CD8-positive, alpha-beta memory T cell (primary cell): ENCODE measurements at regions not wholly inside any gene's neighbourhood (a gene's known extent, or its start where the extent isn't known, plus 50 kb on each side); places are given as distances from the start of the nearest gene placed in this dataset.
A peak's percentile ranks its signal among the peaks of the same experiment; 100 is the strongest.

ENCODE experiments used
- CTCF ChIA-PET: fragments of 350-600 bp; sonication (Branson Sonifier 250); formaldehyde crosslinking; loops from one replicate; lab custom pipeline; 2021; ENCODE audit warnings: antibody characterized with exemption; lab: Charles Lee
- POLR2A ChIA-PET: fragments of 350-600 bp; sonication (Branson Sonifier 250); formaldehyde crosslinking; loops from one replicate; lab custom pipeline; 2021; ENCODE audit warnings: antibody characterized with exemption; lab: Charles Lee
- DNase-seq, 5 donors: peaks; one replicate each; pipeline versions ENCODE4 v3.0.0 to v3.0.0-alpha.2; 2020 to 2022; ENCODE audit warnings: mixed read lengths in 1 of 5
- H3K27ac ChIP-seq: one replicate; pipeline ENCODE4 v1.7.0; 2013; ENCODE audit warnings: low read depth, mild to moderate bottlenecking, low read length, moderate library complexity
- H3K27me3 ChIP-seq: 2 replicates; pipeline ENCODE4 v1.7.0; 2013; ENCODE audit warnings: low read length, mild to moderate bottlenecking; ENCODE audit not compliant: insufficient read depth, poor library complexity, severe bottlenecking
- H3K36me3 ChIP-seq: 2 replicates; pipeline ENCODE4 v1.7.0; 2013; ENCODE audit warnings: mild to moderate bottlenecking, low read length, moderate library complexity; ENCODE audit not compliant: insufficient read depth
- H3K4me1 ChIP-seq: 2 replicates; pipeline ENCODE4 v1.7.0; 2013; ENCODE audit warnings: mild to moderate bottlenecking, low read length, moderate library complexity; ENCODE audit not compliant: insufficient read depth
- H3K4me3 ChIP-seq: 2 replicates; pipeline ENCODE4 v1.7.0; 2013; ENCODE audit warnings: mild to moderate bottlenecking, low read length
- H3K9me3 ChIP-seq: 2 replicates; pipeline ENCODE4 v1.7.0; 2013; ENCODE audit warnings: mild to moderate bottlenecking, low read length
- H3K27ac Mint-ChIP-seq, 8 donors: one replicate each; pipeline ENCODE4 v1.8.0; 2020 to 2021; ENCODE audit warnings: mixed read lengths in 8 of 8, mild to moderate bottlenecking in 6 of 8, inconsistent platforms in 3 of 8, moderate library complexity in 3 of 8
- H3K27me3 Mint-ChIP-seq, 2 donors: one replicate each; pipeline ENCODE4 v1.8.0; 2020 to 2021; ENCODE audit warnings: mixed read lengths in 2 of 2, mild to moderate bottlenecking in 1 of 2, moderate library complexity in 1 of 2
- H3K36me3 Mint-ChIP-seq, 3 donors: one replicate each; pipeline ENCODE4 v1.8.0; 2020 to 2021; ENCODE audit warnings: mixed read lengths in 3 of 3, inconsistent platforms in 1 of 3, mild to moderate bottlenecking in 1 of 3
- H3K4me1 Mint-ChIP-seq, 3 donors: one replicate each; pipeline ENCODE4 v1.8.0; 2020 to 2021; ENCODE audit warnings: mixed read lengths in 3 of 3, inconsistent platforms in 1 of 3, mild to moderate bottlenecking in 1 of 3
- H3K4me3 Mint-ChIP-seq, 7 donors: one replicate each; pipeline ENCODE4 v1.8.0; 2020 to 2021; ENCODE audit warnings: mixed read lengths in 7 of 7, mild to moderate bottlenecking in 6 of 7, moderate library complexity in 4 of 7, inconsistent platforms in 2 of 7
- H3K9me3 Mint-ChIP-seq, 5 donors: one replicate each; pipeline ENCODE4 v1.8.0; 2020 to 2022; ENCODE audit warnings: mixed read lengths in 5 of 5, mild to moderate bottlenecking in 3 of 5, moderate library complexity in 2 of 5, inconsistent platforms in 1 of 5

DNA sequence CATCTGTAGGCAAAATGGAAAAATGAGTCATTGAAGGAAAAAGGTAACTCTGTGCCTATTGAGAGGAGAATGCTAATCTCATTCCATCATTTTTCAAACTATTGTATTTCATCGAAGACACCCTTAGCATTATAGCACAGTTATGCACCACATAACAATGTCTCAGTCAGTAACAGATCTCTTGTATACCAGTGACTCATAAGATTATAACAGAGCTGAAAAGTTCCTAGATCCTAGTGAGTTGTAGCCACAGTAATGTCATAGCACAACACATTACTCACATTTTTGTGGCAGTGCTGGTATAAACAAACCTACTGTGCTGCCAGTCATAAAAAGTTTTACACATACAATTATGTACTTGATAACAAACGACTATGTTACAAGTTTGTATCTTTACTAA, 1077.6 kb downstream of the DIAPH3 start:
- Mint-ChIP-seq H3K9me3 (peaks cover 2 to 13% (median 4%) of the 10 kb centered on the region in 5 donors), H3K4me1 (no peaks in the 10 kb centered on the region), H3K36me3 (no peaks in the 10 kb centered on the region), H3K4me3 (no peak overlapping the region), H3K27ac (no peak overlapping the region), H3K27me3 (peaks cover 0 to 3% of the 10 kb centered on the region in 2 donors)
- Histone ChIP-seq H3K4me1 (no peaks in the 10 kb centered on the region), H3K27ac (no peak overlapping the region), H3K27me3 (no peaks in the 10 kb centered on the region), H3K4me3 (no peak overlapping the region), H3K36me3 (no peaks in the 10 kb centered on the region), H3K9me3 (no peaks in the 10 kb centered on the region)
- DNase-seq, result no peak
- ChIA-PET CTCF (interaction anchor here (0.7 kb wide), 1 partner anchor 41 kb away, joined by 3 read pairs; no protein-coding TSS in a partner anchor), POLR2A (no interaction called here)

DNA sequence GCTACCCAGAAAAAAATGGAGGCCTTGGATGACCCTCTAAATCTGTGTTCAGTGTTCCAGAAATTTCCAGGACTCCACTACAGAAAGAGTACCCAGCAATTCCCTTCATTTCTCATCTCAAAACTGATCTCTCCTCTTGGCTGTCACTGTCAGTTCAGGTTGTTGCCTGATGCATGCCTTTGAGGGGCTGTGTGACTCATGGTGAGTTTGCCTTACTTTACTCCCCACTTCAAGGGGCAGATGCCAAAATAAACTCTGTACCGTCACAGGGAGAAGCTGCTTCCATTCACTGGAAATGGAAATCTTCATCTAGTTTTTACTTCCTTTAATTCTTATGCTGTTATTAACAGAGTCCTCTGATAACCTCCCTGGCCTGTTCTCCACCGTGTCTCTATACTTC, 1075.0 kb downstream of the DIAPH3 start:
- Histone ChIP-seq H3K27ac (no peak overlapping the region), H3K9me3 (no peaks in the 10 kb centered on the region), H3K27me3 (no peaks in the 10 kb centered on the region), H3K4me1 (no peaks in the 10 kb centered on the region), H3K36me3 (no peaks in the 10 kb centered on the region), H3K4me3 (no peak overlapping the region)
- no peak for DNase-seq
- Mint-ChIP-seq H3K4me3 (no peak overlapping the region), H3K4me1 (no peaks in the 10 kb centered on the region), H3K27ac (no peak overlapping the region), H3K27me3 (peaks cover 0 to 3% of the 10 kb centered on the region in 2 donors), H3K36me3 (no peaks in the 10 kb centered on the region), H3K9me3 (peaks cover 0 to 9% (median 2%) of the 10 kb centered on the region in 5 donors)
- CTCF ChIA-PET, result no interaction called here
- POLR2A ChIA-PET, result no interaction called here

DNA sequence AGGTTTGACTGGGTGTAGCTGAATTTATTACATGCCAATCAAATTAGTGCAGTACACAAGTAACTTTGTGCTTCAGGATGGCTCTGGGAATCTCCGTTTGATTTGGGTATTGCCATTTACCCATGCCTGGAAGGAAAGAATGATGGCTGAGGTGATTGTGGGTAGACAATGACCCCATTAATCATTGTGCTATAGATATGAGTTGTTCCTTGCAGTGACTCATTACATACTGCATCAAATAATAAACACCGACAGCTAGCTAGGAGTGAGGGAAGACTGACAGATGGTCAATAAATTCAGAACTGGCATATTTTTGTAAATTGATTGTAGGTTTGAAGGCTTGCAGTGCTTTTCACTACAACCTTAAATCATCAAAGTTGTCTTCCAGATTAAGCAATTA, 1069.5 kb downstream of the DIAPH3 start:
- POLR2A ChIA-PET, result no interaction called here
- Mint-ChIP-seq H3K4me1 (no peaks in the 10 kb centered on the region), H3K27me3 (no peaks in the 10 kb centered on the region), H3K4me3 (no peak overlapping the region), H3K9me3 (peaks cover 0 to 8% (median 0%) of the 10 kb centered on the region in 5 donors), H3K27ac (no peak overlapping the region), H3K36me3 (no peaks in the 10 kb centered on the region)
- Histone ChIP-seq H3K4me3 (no peak overlapping the region), H3K27ac (no peak overlapping the region), H3K4me1 (no peaks in the 10 kb centered on the region), H3K27me3 (no peaks in the 10 kb centered on the region), H3K9me3 (no peaks in the 10 kb centered on the region), H3K36me3 (no peaks in the 10 kb centered on the region)
- no peak for DNase-seq
- CTCF ChIA-PET, result no interaction called here

DNA sequence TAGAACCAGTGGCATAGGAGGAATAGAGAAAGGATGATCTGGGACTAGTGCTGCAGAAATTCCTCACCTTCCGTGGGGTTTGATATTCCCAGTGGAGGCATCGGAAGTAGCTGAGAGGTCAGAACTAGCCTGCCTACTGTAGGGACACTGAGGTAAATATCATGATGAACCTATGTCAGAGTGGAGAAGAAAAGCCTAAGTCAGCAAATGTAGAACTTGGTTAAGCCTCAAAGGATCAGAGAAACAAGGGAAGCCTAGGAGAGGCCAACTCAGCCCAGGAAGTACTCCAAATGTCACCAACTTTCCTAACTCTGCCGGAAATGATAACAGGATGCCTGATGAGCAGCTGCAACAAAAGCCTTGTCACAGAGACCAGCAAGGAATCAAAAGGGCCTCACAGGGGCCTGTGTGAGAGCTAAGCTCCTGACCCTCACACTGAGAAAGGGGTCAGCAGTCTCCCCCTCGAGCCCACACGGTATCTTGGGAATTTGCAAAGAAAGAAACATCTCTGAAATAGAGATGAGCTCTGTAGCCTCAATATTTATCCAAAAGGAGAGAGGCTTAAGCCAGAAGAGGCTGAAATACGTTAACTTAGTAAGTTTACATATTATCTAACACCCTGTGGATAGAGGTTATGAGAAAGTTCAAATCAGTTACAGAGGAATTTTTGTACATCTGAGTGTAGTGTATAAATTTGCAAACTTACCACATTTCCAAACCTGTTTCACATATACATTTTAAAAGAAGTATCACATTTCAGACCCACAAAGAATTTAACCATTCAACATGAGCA, 1064.3 kb downstream of the DIAPH3 start:
- Histone ChIP-seq H3K27me3 (no peaks in the 10 kb centered on the region), H3K9me3 (no peaks in the 10 kb centered on the region), H3K4me3 (no peak overlapping the region), H3K27ac (no peak overlapping the region), H3K4me1 (no peaks in the 10 kb centered on the region), H3K36me3 (no peaks in the 10 kb centered on the region)
- no peaks in the 10 kb centered on the region for H3K27me3 Mint-ChIP-seq
- no peak overlapping the region for H3K4me3 Mint-ChIP-seq
- DNase-seq, result no peak
- ChIA-PET CTCF (no interaction called here), POLR2A (no interaction called here)
- peaks cover 0 to 6% (median 2%) of the 10 kb centered on the region in 5 donors for H3K9me3 Mint-ChIP-seq
- H3K36me3 Mint-ChIP-seq, result no peaks in the 10 kb centered on the region
- H3K4me1 Mint-ChIP-seq, result no peaks in the 10 kb centered on the region
- H3K27ac Mint-ChIP-seq, result peak overlapping the region in 1 of 8 donors; percentile 41

DNA sequence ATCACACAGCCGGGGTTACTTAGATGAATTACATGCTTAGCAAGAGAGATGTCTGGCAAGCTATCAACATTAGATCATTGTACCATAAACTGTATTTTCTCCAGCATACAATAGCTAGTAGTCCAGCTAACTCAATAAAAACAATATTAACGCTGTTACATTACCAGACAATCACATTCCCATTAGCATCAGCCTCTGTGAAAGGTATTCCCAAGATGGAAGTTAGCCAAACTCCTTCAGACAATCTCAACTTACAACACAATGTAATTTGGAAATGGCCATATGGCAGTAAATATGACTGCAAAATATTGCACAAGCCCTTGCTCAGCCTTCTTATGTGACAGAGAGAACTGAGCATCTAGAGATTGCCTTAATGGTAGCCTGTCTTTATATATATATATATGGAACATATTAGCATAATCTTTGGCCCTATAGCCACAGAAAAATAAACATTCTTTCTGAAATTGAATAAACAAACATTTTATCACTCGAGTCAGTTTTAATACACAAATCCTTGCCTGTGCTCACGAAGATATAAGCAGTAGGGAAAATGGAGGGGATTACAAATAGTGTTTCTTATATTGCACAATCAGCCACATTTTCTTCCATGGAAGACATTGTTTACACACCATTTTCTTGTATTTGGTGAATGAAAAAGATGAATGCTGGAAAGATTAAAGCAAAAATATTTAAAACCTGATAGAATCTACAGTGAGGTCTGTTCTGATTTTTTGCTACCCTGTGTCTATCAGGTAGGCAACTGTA, 1060.5 kb downstream of the DIAPH3 start:
- Histone ChIP-seq H3K36me3 (no peaks in the 10 kb centered on the region), H3K9me3 (no peaks in the 10 kb centered on the region), H3K4me3 (no peak overlapping the region), H3K4me1 (no peaks in the 10 kb centered on the region), H3K27me3 (no peaks in the 10 kb centered on the region), H3K27ac (no peak overlapping the region)
- no peak overlapping the region for H3K4me3 Mint-ChIP-seq
- DNase-seq, result no peak
- H3K4me1 Mint-ChIP-seq, result no peaks in the 10 kb centered on the region
- H3K27ac Mint-ChIP-seq, result no peak overlapping the region
- no peaks in the 10 kb centered on the region for H3K27me3 Mint-ChIP-seq
- CTCF ChIA-PET, result no interaction called here
- H3K36me3 Mint-ChIP-seq, result no peaks in the 10 kb centered on the region
- peaks cover 0 to 12% (median 10%) of the 10 kb centered on the region in 5 donors for H3K9me3 Mint-ChIP-seq
- POLR2A ChIA-PET, result no interaction called here

DNA sequence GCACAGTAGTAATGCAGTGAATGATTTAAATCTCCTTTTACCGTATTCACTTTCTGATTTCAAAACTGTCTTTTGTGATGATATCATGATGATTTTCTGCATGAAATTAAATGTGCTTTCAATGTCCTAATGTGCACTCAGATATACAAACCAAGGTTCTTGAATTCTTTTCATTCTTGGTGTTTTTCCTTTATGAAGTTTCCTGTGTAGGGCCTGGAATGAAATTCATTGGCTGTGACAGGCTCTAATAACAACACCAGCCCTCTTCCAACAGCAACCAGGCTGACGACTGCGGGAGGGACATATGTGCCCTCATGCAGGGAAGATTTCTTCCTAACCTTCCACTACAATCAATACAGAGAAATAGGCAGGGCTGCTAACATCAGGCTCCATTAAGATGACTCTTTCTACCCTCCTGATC, 1052.0 kb downstream of the DIAPH3 start:
- Histone ChIP-seq H3K9me3 (no peaks in the 10 kb centered on the region), H3K4me1 (no peaks in the 10 kb centered on the region), H3K4me3 (no peak overlapping the region), H3K36me3 (no peaks in the 10 kb centered on the region), H3K27me3 (no peaks in the 10 kb centered on the region), H3K27ac (no peak overlapping the region)
- Mint-ChIP-seq H3K27me3 (no peaks in the 10 kb centered on the region), H3K4me3 (no peak overlapping the region), H3K36me3 (no peaks in the 10 kb centered on the region), H3K4me1 (no peaks in the 10 kb centered on the region), H3K9me3 (peaks cover 0 to 5% (median 3%) of the 10 kb centered on the region in 5 donors), H3K27ac (no peak overlapping the region)
- ChIA-PET CTCF (no interaction called here), POLR2A (no interaction called here)
- DNase-seq, result no peak

DNA sequence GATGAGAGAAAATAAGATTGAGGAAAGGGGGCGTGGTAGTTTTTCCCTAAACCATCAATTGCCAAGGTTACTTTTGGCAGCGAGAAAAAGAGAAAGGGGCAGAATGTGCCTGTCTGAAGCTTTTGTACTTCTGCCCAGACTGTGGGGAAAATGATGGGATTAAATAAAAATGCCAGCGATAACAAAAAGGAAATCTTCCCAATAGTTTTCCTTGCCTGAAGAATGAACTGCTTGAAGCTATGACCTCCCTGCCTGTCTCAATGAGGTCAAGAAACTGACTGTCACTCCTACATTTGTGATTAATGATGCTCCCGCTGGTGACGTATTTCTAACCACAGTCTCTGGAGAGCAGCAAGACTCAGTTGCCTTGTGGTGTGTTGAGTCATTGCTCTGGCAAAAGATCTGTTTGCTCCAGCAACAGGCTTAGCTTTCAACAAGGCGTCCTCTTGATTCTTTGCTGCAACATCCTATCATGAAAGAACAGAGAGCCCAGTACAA, 1051.5 kb downstream of the DIAPH3 start:
- H3K9me3 Mint-ChIP-seq, result peaks cover 0 to 4% (median 0%) of the 10 kb centered on the region in 5 donors
- no peaks in the 10 kb centered on the region for H3K4me1 ChIP-seq
- no peaks in the 10 kb centered on the region for H3K27me3 ChIP-seq
- ChIA-PET CTCF (no interaction called here), POLR2A (no interaction called here)
- H3K4me3 ChIP-seq, result no peak overlapping the region
- H3K36me3 ChIP-seq, result no peaks in the 10 kb centered on the region
- H3K36me3 Mint-ChIP-seq, result no peaks in the 10 kb centered on the region
- no peak for DNase-seq
- H3K27ac ChIP-seq, result no peak overlapping the region
- no peaks in the 10 kb centered on the region for H3K4me1 Mint-ChIP-seq
- H3K27me3 Mint-ChIP-seq, result no peaks in the 10 kb centered on the region
- H3K9me3 ChIP-seq, result no peaks in the 10 kb centered on the region
- H3K4me3 Mint-ChIP-seq, result no peak overlapping the region
- H3K27ac Mint-ChIP-seq, result no peak overlapping the region

DNA sequence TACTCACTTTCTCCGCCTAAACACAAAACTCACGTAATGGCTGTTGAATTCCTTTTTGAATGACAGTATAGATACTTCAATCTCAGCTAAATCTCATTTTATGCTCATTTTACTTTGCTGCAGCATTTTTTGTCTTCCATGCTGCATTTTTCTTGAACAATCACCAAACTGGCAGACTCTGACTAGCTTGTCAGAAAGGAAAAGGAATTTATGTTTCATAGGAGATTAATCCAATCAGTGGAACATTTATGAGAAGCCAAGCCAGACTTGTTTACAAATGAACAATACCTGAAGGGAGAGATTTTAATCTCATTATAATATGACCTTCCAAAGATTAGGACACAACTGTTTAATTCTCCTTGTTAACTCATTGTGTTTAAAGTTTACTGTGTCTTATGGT, 1044.3 kb downstream of the DIAPH3 start:
- POLR2A ChIA-PET, result no interaction called here
- no peaks in the 10 kb centered on the region for H3K36me3 ChIP-seq
- no peaks in the 10 kb centered on the region for H3K9me3 ChIP-seq
- Mint-ChIP-seq H3K27ac (no peak overlapping the region), H3K4me3 (no peak overlapping the region), H3K27me3 (no peaks in the 10 kb centered on the region), H3K36me3 (no peaks in the 10 kb centered on the region), H3K4me1 (no peaks in the 10 kb centered on the region), H3K9me3 (peaks cover 0 to 6% (median 6%) of the 10 kb centered on the region in 5 donors)
- DNase-seq, result no peak
- no peak overlapping the region for H3K27ac ChIP-seq
- no peaks in the 10 kb centered on the region for H3K27me3 ChIP-seq
- CTCF ChIA-PET, result no interaction called here
- H3K4me3 ChIP-seq, result no peak overlapping the region
- no peaks in the 10 kb centered on the region for H3K4me1 ChIP-seq
